Midbrain (tissue), 1 donor: ENCODE measurements at regions not wholly inside any gene's neighbourhood (a gene's known extent, or its start where the extent isn't known, plus 50 kb on each side); places are given as distances from the start of the nearest gene placed in this dataset.
A peak's percentile ranks its signal among the peaks of the same experiment; 100 is the strongest.

Experiments
- DNase-seq: peaks from one replicate; lab custom pipeline; 2025; lab: John Stamatoyannopoulos, UW

DNA sequence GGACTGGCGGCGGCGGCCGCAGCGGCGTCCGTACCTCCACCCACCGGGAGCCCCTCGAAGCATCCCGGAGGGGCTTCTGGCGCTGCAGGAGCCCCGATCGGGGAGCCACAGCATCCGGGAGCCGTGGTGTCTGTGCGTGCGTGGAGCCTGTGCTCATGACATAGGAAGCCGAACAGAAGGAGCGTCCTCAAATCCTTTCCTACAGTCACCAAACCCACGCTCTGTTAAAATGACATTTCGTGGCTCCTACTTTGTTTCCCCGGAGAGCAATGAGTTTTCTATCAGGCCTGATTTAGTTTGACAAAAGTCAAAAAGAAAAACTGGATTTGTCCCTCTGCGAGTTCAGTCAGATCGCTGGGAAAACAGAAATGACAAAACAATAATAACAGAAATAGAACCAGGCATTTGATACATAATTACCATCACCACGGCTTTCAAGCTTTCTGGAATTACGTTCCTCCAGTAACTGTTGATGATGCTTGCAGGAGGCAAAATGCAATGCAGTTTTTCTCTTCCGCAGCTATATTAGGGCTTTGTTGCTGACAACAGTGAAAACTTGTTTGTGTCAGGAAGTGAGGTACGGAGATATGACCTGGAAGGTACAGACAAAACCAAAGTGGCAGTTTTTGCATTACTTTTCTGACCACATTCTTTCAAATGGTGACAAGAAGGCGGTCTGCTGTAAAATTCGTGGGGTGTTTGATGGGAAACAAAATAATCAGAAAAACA, 219.3 kb upstream of the MKLN1 start:
- peak; percentile 54 for DNase-seq

DNA sequence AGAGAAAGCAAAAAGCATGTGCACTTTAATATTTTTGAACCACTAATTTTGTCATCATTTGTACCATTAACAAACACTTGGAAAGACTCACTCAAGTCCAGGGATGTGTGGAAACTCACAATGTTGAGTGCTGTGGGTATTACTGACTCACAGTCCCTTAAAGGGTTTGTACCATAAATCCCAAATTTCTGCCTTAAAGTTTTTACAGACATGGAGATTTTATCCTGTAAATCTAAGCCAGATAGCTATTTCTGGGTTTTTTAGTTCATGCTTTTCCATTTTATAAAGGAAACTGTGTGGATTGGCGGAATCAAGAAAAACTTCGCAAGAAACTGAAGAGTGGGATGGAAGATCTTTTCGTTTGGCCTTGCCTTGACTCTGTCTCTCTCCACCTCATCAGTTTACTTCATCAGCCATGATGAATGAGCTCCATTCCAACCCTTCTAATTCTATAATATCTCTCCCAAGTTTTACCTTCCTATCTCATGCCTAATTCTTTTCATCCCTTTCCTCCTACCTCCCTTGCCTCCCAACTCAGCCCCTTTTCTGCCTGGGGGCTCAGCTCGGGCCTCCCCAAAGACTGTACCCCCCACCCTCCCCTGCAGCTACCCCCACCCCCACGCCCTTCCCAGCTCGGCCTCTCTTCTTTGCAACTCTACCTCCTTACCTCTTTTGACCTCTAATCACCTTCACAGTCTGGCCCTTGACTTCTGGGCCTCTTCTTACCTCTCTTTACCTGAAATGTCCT, 218.5 kb upstream of the MKLN1 start:
- no peak for DNase-seq

DNA sequence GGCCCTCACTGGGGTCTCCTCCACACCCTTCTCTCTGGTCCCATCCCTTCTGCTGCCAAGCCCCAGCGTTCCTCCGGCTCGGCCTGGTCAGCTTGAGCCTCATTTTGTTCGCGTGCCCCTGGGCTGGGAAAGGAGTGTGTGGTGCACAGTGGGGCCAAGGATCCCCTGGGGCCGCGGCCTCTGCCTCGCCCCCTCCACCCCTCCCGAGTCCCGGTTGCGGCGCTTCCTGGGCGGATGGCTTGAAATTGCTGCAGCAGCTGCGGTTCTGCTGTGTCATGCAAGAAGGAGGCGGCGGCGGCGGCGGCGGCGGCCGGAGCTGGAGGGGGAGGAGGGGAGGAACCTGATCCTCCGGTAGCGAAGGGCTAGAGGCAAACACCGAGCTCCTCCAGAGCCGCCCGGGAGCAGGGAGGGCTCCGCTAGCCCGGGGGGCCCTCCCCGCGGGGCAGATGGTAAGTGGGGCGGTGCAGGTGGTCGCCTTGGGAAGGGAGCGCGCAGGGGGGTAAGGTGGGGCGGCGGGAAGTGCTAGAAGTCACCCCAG, 217.8 kb upstream of the MKLN1 start:
- peak; percentile 71 for DNase-seq

DNA sequence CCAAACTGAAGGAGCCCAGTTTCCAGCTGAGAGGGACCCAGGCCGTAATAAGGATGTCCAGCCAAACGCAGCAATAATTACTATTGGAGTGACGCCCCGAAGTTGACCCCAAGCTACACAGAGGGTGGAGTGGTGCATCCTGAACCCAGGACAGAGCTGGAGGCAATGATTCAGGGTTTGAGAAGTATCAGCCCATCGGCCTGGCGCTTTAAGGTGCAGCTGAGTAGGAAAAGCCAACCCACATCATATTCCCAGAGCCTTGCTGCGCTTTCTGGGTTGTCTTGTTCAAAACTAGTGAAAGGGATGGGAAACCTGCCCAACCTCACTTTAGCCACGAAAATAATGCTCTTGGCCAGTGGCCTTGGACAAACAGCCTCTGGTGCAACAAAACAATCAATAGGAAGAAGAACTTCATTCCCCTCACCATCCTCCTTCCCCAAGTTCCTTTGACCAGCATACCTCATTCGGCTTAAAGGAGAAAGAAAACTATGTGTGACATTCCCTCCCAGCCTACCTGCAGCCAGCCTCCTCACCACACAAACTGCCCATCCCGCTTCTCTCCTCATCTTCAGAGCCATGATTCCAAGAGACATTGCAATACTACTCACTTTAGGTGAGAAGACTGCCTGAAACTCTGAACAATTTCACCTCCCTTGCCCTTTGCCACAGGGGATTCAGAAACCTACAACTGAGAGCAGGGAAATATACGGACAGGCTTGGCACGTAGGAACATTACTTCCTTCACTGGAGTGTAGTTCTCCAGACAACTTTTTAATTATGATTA, 217.2 kb upstream of the MKLN1 start:
- DNase-seq = peak; percentile 45

DNA sequence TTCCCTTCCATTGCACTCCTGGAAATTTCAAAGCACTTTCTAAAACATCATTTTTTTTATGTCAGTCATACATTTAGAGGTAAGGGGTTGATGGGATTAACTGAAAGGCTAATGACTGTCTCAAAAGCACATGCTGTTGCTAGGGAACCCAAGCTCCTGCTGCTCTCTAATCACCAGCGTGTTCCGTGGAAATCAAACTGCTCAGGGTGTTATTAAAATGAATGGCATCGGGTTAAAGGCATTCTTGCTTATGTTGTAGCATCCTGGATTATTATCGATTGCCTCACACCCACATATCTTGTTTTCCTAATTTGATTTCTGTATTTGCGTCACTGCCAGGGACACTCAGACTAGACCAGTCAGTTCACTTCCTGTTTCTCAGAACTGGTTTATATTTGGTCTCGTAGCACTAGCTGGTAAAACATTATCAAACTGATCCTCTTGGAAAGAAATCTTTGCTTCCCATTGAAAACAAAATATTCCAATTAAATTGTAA, 216.5 kb upstream of the MKLN1 start:
- no peak for DNase-seq

DNA sequence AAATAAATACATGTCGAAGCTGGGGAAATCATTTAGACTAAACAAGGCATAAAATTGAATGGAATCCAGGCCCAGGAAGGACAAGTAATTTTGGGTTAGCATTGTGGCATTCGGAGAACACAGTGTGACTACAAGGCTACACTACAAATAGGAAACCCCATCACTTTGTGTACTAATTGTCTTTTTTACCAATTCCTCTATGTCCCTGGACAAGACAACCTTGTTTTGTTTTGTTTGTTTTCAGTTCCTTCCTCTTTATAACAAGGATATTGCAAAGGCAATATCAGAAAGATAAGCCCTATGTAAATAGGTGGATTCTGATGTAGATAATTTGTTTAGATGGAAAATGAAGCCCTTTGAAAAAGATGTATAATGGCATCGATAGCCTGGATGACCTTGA, 215.9 kb upstream of the MKLN1 start:
- DNase-seq = no peak

DNA sequence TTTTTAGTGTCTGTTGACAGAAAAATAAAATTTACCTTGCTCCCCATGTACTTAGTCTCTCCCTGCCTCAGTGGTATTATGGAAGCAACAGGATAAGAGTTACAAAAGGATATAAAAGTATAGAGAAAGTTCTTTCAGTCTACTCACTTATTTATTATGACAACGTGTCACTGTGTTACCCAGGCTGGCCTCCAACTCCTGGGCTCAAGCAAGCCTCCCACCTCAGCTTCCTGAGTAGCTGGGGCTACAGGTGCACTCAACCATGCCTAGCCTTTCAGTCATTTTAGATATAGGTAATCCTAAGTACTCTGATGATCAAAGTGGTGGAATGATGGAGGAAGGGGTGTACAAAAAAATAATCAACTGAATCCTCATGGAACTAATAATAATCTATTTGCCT, 215.2 kb upstream of the MKLN1 start:
- DNase-seq = no peak

DNA sequence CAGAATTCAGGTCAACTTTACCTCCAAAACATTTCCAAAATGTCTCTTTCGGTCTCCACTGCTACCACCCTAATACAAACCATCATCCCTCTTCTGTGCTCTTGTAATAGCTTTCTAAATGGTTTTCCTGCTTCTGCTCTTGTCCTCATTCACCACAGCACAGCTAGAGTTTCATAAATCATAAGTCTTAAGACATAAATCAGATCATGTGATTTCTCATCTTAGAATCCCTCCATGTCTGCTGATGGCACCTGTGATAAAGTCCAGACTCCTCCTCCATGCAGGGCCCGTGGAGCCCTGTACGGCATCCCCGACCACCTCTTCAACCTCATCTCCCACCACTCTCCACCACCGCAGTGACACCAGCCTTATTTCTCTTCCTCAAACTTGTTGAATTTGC, 212.3 kb upstream of the MKLN1 start:
- no peak for DNase-seq

DNA sequence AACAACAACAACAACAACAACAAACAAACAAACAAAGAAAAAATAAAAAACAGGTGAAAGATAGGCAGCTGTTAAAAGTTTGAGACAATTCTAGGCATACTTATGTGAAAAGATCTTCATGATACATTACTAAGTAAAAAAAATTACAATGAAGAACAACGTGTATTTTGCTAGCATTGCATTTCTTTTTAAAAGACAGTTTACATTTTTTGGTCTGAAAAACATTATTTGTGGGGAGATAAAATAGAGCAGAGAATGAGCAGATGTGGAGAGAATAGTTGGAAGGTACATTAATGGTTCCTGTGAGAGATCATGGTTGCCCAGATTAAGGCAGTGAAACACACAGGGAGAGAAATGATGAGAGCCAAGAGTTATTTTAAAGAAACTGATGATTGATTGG, 210.2 kb upstream of the MKLN1 start:
- DNase-seq = no peak

DNA sequence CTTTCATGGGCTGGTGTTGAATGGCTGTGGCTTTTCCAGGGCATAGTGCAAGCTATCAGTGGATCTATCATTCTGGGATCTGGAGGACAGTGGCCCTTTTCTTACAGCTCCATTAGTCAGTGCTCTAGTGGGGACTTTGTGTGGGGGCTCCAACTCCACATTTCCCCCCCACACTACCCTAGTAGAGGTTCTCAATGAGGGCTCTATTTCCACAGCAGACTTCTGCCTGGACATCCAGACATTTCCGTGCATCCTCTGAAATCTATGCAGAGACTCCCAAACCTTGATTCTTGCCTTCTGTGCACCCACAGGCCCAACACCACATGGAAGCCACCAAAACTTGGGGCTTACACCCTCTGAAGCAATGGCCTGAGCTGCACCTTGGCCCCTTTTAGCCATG, 208.3 kb upstream of the MKLN1 start:
- no peak for DNase-seq

DNA sequence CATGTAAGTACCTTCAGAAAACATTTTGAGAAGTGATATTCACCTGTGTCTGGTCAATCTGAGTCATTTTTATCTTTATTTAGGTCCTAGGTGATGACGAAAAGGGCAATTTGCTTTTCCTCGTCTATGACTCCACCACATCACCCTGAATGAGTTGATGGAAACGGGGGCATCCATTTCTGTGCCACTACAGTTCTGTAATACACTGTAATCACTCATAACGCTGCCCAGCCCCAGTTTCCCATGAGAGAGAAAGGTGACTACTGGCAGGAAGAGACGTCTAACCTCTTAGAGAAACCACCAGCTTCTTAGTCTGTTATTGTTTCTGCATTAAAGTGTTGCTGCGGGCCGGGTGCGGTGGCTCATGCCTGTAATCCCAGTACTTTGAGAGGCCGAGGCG, 205.3 kb upstream of the MKLN1 start:
- DNase-seq = no peak

DNA sequence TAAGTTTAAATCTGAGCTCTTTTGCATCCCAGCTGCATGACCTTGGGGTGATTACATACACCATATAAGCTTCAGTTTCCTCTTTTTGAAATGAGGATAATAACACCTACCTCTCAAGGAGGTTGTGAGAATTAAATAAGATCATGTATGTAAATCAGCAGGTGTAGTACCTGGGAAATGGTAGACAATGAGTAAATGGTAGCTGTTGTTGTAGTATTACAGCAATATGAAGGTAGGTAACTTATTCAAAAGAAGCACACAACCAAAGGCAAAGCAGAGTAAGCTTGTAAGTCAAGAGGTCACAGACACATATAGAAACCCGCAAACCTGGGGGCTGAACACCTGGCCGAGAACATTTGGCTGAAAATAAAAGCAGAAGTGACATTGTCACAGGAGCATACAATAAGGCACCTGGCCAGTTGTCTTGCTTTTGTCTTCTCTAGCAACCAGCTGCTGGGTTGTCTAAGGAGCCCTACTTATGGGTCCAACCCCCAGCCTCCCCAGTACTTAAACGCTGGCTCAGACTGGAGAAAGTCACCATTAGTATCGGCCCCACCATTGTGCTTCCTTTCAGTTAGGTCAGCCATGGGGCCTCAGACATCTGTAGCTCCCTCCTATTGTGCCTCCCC, 203.6 kb upstream of the MKLN1 start:
- DNase-seq = no peak

DNA sequence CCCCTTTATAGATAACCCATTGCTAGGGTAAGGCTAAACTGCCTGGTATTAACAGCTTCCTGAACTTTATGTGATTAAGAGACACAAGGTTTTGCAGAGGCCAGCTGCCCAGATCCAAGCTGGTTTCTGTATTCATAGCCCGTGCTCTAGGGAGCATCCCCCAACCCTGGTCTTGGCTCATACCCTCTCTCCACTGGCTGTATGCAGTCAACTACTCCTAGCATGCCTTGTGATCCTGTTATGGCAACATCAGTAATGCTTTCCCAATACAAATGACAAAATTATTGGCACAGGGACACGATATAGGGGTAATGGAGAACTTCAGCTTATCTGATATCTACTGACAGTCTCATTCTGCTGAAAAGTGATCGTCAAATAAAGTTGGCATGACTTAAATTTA, 202.8 kb upstream of the MKLN1 start:
- DNase-seq = no peak

DNA sequence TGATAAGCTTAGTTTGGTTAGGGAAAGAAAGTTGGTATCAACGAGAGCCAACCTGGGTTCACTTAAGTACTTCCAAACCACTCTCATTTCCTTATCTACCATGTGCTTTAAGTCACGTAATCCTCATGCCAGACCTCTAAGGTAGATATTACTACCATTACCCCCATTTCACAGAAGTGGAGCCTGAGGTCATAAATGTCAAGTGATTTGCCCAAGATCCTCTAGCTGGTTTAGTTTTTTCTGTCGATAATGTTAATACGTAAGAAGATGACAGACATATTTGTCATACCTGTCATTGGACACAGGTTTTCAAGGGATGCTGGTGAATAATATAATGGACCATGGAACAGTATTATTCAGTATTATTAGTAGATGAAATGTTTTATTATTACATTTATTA, 197.4 kb upstream of the MKLN1 start:
- DNase-seq = no peak

DNA sequence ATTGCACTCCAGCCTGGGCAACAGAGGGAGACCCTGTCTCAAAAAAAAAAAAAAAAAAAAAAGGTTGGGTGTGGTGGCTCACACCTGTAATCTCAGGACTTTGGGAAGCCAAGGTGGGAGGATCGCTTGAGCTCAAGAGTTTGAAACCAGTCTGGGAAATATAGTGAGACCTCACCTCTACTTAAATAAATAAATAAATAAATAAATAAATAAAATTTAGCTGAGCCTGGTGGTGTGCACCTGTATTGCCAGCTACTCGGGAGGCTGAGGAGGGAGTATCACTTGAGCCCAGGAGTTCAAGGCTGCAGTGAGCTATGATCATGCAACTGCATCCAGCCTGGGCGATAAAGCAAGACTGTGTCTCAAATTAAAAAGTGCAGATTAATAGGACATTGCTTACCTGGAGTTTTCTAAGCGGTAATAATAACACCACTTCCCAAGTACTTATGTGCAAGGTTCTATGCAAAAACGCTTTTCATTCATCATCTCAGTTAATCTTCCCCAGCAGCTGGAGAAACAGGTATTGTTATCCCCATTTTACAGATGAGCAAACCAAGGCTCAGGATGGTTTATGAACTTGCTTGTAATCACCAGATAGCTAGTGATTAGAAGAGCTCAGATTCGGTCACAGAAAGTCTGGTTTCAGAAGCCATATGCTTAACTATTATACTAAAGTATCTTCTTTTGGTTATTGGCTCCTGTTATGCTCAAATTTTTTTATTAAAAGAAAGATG, 196.5 kb upstream of the MKLN1 start:
- DNase-seq = no peak

DNA sequence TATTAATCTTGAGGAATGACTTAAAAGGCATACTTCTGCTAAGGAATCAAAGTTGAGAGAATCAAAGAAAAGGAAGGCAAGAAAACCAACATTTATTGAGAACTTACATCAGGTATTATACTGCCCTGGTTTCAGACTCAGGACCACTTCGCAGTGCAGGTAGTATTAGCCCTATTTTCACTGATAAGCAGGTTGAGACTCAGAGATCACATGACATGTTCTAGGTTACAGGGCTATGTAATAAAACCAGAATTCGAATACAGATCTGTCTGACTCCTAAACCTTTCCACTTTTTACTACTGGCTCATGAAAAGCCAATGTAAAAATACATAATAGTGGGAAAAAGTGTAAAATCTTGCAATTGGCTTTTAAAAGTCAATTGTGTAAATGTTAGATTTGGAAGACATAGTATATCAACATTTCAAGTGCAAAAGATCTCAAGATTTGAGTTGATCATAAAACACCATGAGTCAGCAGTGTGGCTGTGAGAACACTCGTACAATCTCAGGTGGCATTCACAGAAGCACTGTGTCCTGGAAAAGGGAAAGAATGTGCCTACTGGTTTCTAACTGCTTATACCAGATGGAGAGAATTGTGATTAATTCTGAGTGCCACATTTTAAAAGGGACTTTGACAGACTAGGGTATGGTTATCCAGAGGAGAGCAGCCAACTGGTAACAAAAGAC, 195.8 kb upstream of the MKLN1 start:
- DNase-seq = no peak

DNA sequence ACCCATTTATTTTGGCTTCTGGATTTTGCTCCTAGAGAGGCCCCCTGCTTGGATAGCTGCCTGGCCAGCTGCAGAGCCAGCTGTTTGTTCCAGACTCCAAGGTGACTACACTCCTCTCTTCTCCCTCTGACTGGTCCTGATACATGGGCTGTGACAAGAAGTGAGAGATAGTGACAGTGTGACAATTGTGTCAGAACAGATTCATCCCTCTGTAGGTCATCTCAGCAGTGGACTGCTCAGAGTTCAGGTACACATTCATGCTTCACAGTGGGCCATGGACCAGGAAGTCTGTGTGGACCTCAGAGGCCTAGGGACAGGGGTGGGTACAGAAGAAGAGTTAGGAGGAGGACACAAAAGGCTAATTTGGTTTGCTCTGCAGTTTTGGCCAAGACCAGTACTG, 188.2 kb upstream of the MKLN1 start:
- DNase-seq = no peak

DNA sequence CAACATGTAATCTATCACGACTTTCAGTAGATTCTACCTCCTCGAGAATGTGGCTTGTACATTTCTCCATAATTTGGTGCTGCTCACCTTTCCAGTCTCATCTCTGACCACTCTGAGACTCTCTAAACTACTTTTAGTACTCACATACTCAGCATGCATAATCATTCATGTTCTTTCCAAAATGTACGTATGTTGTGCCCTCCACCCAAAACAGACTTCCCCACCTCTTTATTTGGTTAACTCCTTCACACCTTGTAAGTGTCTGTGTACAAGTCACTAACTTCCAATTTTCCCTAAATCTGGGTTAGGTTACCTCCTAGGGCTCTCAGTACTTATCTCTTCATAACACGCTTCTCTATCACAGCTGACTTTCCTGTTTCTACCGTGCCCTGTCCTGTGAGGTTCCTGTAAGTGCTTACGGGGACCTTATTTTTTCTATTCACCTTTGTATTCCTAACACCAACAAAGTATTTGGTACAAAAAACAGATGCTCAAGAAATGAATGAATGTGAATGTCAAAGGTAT, 186.2 kb upstream of the MKLN1 start:
- DNase-seq = no peak

DNA sequence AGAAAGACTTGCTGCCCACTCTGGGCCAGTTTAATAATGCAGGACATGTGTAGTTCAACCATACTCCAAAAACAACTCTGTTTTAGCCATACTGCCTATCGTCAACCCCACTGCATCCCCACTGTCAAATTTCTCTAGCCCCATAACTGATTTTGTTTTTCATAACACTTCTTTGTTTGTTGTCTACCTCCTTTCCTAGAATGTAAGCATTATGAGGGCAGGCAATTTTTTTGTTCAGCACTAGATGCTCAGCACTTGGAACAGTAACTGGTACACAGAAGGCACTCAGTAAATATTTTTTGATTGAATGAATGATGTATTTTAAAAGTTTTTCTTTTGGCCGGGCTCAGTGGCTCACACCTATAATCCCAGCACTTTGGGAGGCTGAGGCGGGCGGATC, 183.8 kb upstream of the MKLN1 start:
- DNase-seq = no peak

DNA sequence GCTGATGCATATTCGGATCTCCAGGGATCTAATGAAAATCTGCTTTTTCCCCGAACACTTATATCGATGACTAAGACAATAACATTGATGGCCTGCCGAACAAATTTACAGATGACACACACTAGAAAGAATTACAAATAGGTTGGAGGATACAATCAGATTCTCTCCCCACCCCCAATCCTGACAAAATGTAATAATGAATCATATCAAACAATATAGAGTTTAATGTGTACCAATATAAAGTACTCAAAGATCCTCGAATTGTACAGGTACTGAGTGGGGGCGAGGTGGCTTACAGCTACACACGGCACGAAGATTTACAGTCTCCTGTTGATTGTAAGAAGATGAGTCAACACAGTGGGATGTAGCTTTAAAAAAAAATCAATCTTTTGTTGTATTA, 182.7 kb upstream of the MKLN1 start:
- DNase-seq = no peak

DNA sequence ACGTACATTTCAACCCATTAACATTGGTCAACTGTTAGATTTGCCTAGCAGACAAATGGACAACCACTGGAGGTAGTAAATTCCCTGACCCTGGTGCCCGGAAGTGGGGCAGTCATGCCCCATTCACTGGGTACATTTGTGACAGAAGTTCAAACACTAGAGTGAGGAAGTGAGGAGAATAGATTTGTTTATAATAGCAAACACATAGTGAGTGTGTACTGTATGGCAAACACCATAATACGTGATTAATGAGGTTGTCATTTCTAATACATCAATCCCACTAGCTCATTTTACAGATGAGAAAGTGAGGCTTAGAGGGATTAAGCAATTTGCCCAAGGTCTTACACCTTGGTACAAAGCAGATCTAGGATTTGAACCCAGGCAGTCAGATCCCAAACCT, 181.9 kb upstream of the MKLN1 start:
- DNase-seq = no peak
